Fibroblast of mammary gland (primary cell): ENCODE measurements at regions not wholly inside any gene's neighbourhood (a gene's known extent, or its start where the extent isn't known, plus 50 kb on each side); places are given as distances from the start of the nearest gene placed in this dataset.
A peak's percentile ranks its signal among the peaks of the same experiment; 100 is the strongest.

Source experiments
- DNase-seq: peaks from one replicate; pipeline ENCODE4 v3.0.0-alpha.2; 2010; ENCODE audit warnings: low read depth
- H3K4me3 ChIP-seq: 2 replicates; pipeline ENCODE4 v1.5.1; 2011; ENCODE audit warnings: low read depth, mild to moderate bottlenecking, low read length, moderate library complexity; ENCODE audit not compliant: control insufficient read depth
- CTCF ChIP-seq: conservative IDR thresholded peaks from 2 replicates; pipeline ENCODE4 v1.5.1; 2011; ENCODE audit warnings: low read depth, low read length, inconsistent platforms; ENCODE audit not compliant: control insufficient read depth, insufficient read depth

GRCh38 chr17:70314506-70314905 is 145.2 kb downstream of the KCNJ2 start:
- no peak overlapping the region for H3K4me3 ChIP-seq
- DNase-seq = no peak
- no peak for TF ChIP-seq CTCF

- no peak overlapping the region for H3K4me3 ChIP-seq
- no peak for TF ChIP-seq CTCF
- DNase-seq = no peak
Measured at GRCh38 chr17:70317421-70317820, 148.1 kb downstream of the KCNJ2 start.

- no peak for TF ChIP-seq CTCF
- peak; percentile 16 for DNase-seq
- no peak overlapping the region for H3K4me3 ChIP-seq
Measured at GRCh38 chr17:70318051-70318450, 148.7 kb downstream of the KCNJ2 start.

- DNase-seq = no peak
- H3K4me3 ChIP-seq = no peak overlapping the region
- no peak for TF ChIP-seq CTCF
Measured at GRCh38 chr17:70319516-70319915, 150.2 kb downstream of the KCNJ2 start.

GRCh38 chr17:70320673-70321345 is 151.5 kb downstream of the KCNJ2 start:
- H3K4me3 ChIP-seq = no peak overlapping the region
- TF ChIP-seq CTCF = no peak
- peak; percentile 10 for DNase-seq

GRCh38 chr17:70321352-70321751 is 152.0 kb downstream of the KCNJ2 start:
- TF ChIP-seq CTCF = no peak
- no peak for DNase-seq
- no peak overlapping the region for H3K4me3 ChIP-seq

- no peak for TF ChIP-seq CTCF
- no peak overlapping the region for H3K4me3 ChIP-seq
- no peak for DNase-seq
Measured at GRCh38 chr17:70323269-70323668, 153.9 kb downstream of the KCNJ2 start.
